Epithelial cell of esophagus (primary cell): ENCODE measurements at regions not wholly inside any gene's neighbourhood (a gene's known extent, or its start where the extent isn't known, plus 50 kb on each side); places are given as distances from the start of the nearest gene placed in this dataset.

Source experiments
- DNase-seq: peaks from one replicate; pipeline ENCODE4 v3.0.0; 2010; ENCODE audit warnings: low read depth
- H3K4me3 ChIP-seq: 2 replicates; pipeline ENCODE4 v1.5.1; 2011; ENCODE audit warnings: mild to moderate bottlenecking, low read length, control low read depth
- TF ChIP-seq, protein P1 (sequence below): IDR thresholded peaks from 2 replicates; pipeline ENCODE4 v1.5.1; 2011; ENCODE audit warnings: low read depth, mild to moderate bottlenecking, low read length, control low read depth, inconsistent platforms; ENCODE audit not compliant: insufficient read depth; ENCODE audit errors: missing control alignments

DNA sequence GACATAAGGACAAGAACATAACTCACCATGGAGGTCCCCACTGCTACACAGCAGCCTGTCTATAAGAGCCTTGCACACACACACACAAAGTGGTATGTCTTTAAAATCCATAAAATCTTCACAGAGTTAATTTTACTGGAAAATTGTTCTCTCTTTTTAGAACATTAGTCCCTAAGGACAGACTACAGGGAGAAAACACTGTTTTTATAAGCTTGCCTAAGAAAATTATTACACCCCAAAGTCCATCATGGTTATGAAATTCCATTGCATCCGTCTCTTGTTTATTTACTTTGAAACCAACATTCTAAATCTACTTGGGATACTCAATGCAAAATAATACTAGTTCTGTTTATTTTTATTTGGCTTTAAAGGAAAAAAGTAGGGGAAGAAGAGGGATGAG is 197.4 kb downstream of the SETD4 start:
- no peak overlapping the region for H3K4me3 ChIP-seq
- DNase-seq = no peak
- TF ChIP-seq, protein P1, sequence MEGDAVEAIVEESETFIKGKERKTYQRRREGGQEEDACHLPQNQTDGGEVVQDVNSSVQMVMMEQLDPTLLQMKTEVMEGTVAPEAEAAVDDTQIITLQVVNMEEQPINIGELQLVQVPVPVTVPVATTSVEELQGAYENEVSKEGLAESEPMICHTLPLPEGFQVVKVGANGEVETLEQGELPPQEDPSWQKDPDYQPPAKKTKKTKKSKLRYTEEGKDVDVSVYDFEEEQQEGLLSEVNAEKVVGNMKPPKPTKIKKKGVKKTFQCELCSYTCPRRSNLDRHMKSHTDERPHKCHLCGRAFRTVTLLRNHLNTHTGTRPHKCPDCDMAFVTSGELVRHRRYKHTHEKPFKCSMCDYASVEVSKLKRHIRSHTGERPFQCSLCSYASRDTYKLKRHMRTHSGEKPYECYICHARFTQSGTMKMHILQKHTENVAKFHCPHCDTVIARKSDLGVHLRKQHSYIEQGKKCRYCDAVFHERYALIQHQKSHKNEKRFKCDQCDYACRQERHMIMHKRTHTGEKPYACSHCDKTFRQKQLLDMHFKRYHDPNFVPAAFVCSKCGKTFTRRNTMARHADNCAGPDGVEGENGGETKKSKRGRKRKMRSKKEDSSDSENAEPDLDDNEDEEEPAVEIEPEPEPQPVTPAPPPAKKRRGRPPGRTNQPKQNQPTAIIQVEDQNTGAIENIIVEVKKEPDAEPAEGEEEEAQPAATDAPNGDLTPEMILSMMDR = no peak

DNA sequence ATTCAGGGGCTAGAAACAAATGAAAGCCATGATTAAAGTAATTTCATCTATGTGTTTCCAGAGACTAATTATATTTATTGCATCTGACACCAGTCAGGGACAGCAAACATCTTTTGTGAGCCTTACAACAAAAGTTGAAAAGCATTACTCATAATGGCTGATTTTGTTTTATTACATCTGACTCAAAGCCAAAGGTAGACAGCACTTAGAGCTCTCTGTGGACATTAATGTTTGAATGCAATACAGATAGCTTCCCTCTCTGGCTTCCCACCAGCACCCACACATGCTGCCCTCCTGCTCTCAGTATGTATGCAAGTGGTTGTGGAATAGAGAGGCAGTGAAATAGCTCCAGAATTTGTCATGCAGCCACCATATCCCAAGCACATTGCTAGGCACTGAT is 198.7 kb downstream of the SETD4 start:
- no peak for DNase-seq

DNA sequence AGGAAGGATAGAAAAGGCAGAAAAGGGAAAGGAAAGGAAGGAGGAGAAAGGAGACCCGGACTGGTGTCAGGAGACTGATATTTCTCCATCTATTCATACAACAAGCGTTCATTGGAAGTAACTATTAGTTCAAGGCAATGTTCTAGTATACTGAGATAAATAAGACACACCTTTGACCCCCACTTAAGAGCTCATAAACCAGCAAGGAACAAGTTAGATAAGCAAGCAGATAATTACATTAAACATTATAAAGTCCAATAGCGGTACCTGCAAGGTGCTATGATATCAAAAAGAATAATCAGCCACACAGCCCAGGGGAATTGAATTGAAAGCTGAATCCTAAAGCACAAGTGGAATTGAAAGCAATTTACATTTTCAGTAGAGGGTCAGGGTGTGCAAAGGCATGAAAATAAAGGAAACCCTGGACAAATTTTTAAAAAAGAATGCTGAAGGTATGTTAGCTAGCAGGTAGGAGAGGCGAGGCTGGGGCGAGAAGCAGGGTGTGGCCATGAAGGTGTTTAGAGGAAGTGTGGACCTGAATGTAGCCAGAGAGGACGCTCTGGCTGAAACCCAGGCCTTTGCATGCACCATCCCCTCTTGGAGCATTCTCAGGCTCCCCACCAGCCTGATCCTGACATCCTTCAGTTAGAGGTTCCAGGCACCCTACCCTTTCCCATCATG is 200.0 kb downstream of the SETD4 start:
- no peak overlapping the region for H3K4me3 ChIP-seq
- TF ChIP-seq, protein P1 = no peak
- DNase-seq = no peak

More for the DNA sequence above, 198.7 kb downstream of the SETD4 start:
- no peak overlapping the region for H3K4me3 ChIP-seq
- TF ChIP-seq, protein P1 = no peak

DNA sequence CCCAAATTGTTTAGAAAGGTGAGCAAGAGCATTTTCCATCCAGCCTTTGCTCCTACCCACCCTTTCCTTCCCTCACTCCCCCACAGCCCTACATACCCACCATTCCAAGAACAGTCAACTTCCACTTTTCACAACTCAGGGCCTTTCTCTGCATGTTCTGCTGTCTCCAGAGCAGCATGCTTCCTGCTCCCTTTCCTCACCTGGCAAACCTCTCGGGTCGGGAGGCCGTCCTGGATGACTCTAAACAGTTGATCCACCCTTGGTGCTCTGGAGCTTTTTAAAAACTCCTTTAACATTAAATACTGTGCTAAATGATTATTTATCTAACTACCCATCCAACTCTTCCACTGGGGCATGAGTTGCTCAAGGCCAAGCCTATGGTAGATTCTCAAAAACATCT is 200.6 kb downstream of the SETD4 start:
- TF ChIP-seq, protein P1 = no peak
- DNase-seq = no peak
- no peak overlapping the region for H3K4me3 ChIP-seq

DNA sequence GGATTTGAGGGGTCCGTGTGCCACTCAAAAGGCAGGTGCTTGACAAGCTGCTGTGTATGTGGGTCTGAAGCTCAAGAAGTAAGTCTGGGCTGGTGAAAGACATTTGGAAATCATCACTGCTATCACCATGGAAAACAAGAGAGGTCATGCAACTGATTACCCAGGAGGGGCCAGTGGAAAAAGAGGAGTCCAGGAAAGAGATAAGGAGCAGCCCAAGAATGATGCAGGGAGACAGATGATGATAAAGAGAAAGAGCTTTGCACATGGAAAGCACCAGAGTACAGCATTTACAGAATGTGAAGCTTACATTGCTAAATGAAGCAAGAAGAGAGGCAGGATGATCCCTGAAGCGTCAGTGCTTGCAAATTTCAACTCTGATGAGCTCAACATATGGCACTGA is 203.2 kb downstream of the SETD4 start:
- no peak for DNase-seq
- no peak overlapping the region for H3K4me3 ChIP-seq
- TF ChIP-seq, protein P1 = no peak

DNA sequence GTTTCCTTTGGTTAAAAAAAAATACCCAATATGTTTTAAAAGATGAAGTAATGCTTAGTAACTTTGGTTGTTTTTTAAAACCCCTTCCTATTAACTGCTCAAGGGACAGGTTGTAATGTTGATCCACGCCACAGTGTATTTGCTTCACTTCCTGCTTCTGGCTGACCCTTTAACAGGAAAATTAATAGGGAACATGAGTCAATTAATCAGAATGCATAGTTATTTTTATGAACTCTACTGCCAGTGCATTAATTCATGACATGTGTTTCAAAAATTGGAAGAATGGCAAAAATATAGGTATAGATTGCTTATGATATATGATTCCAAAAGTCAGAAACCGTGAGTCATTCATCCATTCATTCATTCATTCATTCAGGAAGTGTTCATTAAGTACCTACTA is 204.8 kb downstream of the SETD4 start:
- TF ChIP-seq, protein P1 = no peak
- no peak for DNase-seq
- H3K4me3 ChIP-seq = no peak overlapping the region

DNA sequence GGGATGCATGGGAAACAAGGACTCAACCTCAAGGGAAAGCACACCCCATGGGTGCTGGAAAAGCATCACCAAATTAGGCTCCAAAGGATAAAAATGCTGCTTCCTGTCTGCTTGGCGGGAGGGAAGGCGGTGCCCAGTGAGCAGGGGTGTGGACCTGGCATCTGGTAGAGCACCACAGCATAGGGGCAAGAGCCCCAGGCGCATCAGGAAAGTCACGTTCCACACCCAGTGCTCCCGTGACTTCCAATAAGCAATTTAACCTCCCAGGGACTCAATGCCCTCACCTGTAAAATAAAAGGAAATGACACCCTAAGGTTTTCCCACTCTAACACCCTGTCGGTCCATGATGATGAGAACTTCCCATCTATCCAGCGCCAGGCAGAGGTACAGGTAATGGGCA is 206.0 kb downstream of the SETD4 start:
- H3K4me3 ChIP-seq = no peak overlapping the region
- DNase-seq = no peak
- TF ChIP-seq, protein P1 = no peak
